AG04450 (cell line): ENCODE measurements at regions not wholly inside any gene's neighbourhood (a gene's known extent, or its start where the extent isn't known, plus 50 kb on each side); places are given as distances from the start of the nearest gene placed in this dataset.
A peak's percentile ranks its signal among the peaks of the same experiment; 100 is the strongest.

Source experiments
- CTCF ChIA-PET: fragments of 300-600, 350-600 bp; formaldehyde crosslinking; extraction: SDS; loops from one replicate; lab custom pipeline; 2022; ENCODE audit warnings: antibody characterized with exemption, inconsistent platforms; lab: Charles Lee
- POLR2A ChIA-PET: fragments of 350-600 bp; formaldehyde crosslinking; extraction: SDS; loops from one replicate; lab custom pipeline; 2021; ENCODE audit warnings: antibody characterized with exemption, inconsistent platforms; lab: Yijun Ruan, JAX
- DNase-seq: peaks from one replicate; pipeline ENCODE4 v3.0.0-alpha.2; 2011; ENCODE audit warnings: low read depth, low spot score
- H3K27ac ChIP-seq: one replicate; pipeline ENCODE4 v1.5.1; 2012; ENCODE audit warnings: low read depth, low read length, control low read depth
- H3K27me3 ChIP-seq: one replicate; pipeline ENCODE4 v1.6.0; 2012; ENCODE audit warnings: low read length; ENCODE audit not compliant: control insufficient read depth, insufficient read depth
- H3K4me3 ChIP-seq: 2 replicates; pipeline ENCODE4 v1.5.1; 2011; ENCODE audit warnings: mild to moderate bottlenecking, low read depth, low read length, control low read depth
- H3K9me3 ChIP-seq: 2 replicates; pipeline ENCODE4 v1.5.1; 2012; ENCODE audit warnings: low read length; ENCODE audit not compliant: control insufficient read depth, insufficient read depth
- TF ChIP-seq, protein P1 (sequence below): IDR thresholded peaks from 2 replicates; pipeline ENCODE4 v1.5.1; 2011; ENCODE audit warnings: low read depth, low read length, control low read depth, inconsistent platforms

DNA sequence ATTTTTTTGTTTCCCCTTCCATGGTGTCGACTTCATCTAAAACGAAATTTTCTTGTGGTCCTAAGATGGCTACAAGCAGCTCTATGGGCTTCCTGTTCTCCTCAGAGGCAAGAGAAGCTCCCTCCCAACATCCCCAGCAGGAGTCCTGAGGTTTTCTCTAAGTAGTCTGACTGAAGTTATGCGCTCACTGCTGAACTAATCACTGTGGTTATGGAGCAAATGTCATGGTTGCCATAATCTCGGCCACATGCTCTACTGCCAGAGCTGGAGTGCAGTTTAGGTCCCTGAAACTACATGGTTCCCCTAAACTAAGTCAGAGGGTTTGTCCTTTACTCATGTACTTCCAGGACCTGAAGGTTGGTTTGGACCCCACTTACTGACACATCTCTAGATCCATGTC is 68.0 kb upstream of the MAMDC2 start:
- ChIA-PET CTCF (interaction anchor here (0.6 to 10.8 kb wide), 8 partner anchors 9 to 627 kb away, joined by 3 to 213 read pairs (median 4); no protein-coding TSS in a partner anchor), POLR2A (interaction anchor here (0.6 to 1.1 kb wide), 4 partner anchors 285 to 770 kb away, joined by 4 to 8 read pairs (median 6); no protein-coding TSS in a partner anchor)
- TF ChIP-seq, protein P1, sequence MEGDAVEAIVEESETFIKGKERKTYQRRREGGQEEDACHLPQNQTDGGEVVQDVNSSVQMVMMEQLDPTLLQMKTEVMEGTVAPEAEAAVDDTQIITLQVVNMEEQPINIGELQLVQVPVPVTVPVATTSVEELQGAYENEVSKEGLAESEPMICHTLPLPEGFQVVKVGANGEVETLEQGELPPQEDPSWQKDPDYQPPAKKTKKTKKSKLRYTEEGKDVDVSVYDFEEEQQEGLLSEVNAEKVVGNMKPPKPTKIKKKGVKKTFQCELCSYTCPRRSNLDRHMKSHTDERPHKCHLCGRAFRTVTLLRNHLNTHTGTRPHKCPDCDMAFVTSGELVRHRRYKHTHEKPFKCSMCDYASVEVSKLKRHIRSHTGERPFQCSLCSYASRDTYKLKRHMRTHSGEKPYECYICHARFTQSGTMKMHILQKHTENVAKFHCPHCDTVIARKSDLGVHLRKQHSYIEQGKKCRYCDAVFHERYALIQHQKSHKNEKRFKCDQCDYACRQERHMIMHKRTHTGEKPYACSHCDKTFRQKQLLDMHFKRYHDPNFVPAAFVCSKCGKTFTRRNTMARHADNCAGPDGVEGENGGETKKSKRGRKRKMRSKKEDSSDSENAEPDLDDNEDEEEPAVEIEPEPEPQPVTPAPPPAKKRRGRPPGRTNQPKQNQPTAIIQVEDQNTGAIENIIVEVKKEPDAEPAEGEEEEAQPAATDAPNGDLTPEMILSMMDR, result no peak
- DNase-seq, result no peak
- H3K27me3 ChIP-seq, result no peaks in the 10 kb centered on the region
- H3K9me3 ChIP-seq, result no peaks in the 10 kb centered on the region; the same call in 1 of the 2 replicates
- peak overlapping the region; percentile 96 for H3K27ac ChIP-seq
- H3K4me3 ChIP-seq, result no peak overlapping the region

DNA sequence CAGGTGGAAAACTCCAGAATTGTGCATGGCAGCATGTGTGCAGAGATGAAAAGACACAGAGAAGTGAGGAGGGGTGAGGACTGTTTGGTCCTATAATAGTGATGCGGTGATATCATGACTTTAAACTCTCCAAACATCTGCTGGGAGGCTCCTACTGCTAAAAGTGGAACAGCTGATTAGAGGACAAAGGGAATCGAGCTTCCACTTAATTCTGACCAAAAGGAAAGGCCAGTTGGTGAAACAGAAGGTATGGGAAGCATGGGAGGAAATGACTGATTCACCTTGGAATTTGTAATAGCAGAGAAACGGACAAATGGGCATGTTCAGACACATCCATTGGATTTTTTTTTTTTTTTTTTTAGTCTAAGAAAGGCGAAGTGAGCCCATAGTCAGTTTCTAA is 67.5 kb upstream of the MAMDC2 start:
- ChIA-PET POLR2A (interaction anchor here (0.6 to 1.1 kb wide), 6 partner anchors 44 to 770 kb away, joined by 3 to 8 read pairs (median 5); no protein-coding TSS in a partner anchor), CTCF (interaction anchor here (0.6 to 10.8 kb wide), 7 partner anchors 8 to 627 kb away, joined by 3 to 213 read pairs (median 4); no protein-coding TSS in a partner anchor)
- no peaks in the 10 kb centered on the region for H3K27me3 ChIP-seq
- no peak overlapping the region for H3K4me3 ChIP-seq
- TF ChIP-seq, protein P1, result no peak
- no peaks in the 10 kb centered on the region; the same call in 1 of the 2 replicates for H3K9me3 ChIP-seq
- DNase-seq, result peak; percentile 94
- peak overlapping the region; percentile 96 for H3K27ac ChIP-seq

DNA sequence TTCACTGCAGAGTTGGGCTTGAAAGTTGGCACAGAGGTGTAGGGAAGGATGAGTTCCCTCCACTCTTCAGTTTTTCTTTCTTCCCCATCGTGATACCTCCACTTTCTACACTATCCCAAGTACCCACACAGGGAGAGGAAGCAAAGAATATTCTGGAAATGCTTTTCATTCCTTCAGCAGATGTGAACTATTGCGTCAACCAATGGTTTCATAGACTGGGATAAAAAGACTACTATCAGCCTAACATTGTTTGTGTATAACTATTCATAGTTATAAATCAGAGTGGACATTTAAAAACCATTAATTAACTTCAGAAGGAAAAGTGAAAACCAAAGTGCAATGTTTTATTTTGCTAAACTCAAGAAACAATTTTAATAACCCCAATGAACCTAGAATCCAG is 63.6 kb upstream of the MAMDC2 start:
- Histone ChIP-seq H3K27ac (no peak overlapping the region), H3K4me3 (no peak overlapping the region), H3K9me3 (no peaks in the 10 kb centered on the region; the same call in 1 of the 2 replicates), H3K27me3 (no peaks in the 10 kb centered on the region)
- TF ChIP-seq, protein P1, result no peak
- DNase-seq, result no peak
- ChIA-PET POLR2A (no interaction called here), CTCF (no interaction called here)

DNA sequence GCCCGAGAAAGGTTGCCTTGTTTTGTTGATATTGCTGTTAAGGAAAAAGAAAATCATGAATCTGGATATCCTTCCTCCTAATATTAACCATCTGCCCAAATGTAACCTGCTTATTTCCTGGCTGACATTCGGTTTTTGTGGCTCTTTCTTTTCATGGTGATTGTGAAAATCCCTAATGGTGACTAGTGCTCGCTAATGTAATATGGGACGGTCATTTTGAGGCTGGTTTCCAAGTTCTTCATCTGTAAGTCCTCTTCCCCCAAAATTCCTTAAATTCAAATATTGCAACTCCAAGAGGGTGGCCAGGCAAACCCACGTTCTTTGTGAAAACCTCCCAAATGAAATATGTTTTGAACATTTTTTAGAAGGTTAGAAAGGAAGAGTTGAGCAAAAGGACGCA is 63.1 kb upstream of the MAMDC2 start:
- H3K4me3 ChIP-seq, result no peak overlapping the region
- no peaks in the 10 kb centered on the region; the same call in 1 of the 2 replicates for H3K9me3 ChIP-seq
- H3K27me3 ChIP-seq, result no peaks in the 10 kb centered on the region
- ChIA-PET POLR2A (no interaction called here), CTCF (interaction anchor here (1.5 to 2.1 kb wide), 2 partner anchors 9 to 131 kb away, joined by 7 to 10 read pairs; no protein-coding TSS in a partner anchor)
- TF ChIP-seq, protein P1, result no peak
- H3K27ac ChIP-seq, result no peak overlapping the region
- DNase-seq, result no peak

DNA sequence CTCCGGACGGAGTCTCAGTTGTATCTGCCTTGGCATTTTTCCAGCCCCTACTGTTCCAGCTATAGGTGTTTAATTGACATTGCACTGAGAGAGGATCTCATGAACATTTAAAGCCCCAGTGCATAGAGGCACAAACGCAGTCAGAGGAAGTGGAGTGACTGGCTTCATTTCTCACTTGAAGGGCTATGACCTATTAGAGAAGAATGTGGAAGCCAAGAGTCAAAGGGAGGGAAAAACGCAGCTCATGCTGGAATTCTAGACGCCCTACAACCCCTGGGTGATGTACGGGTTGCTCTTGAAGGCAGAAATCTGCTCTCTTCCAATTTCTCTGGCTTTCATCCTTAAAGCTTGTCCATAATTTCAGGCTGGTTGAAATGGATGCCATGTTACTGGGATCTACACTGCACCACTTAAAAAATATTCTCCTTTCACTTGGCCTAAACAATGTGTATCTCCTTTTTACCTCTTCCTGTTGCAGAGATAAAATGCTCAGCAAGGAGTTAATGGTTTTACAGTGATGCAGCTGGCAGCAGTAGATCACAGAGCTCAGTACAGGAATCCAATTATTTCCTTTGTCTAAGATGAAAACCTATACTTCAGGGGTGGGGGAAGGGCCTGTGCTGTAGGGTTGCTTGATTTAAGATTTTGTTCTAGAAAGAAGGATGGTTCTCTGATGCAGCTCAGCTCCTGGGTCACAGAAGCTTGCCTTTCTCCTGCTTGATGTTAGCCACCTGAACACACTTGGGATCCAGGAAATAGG is 61.8 kb upstream of the MAMDC2 start:
- Histone ChIP-seq H3K27ac (no peak overlapping the region), H3K27me3 (no peaks in the 10 kb centered on the region), H3K4me3 (no peak overlapping the region), H3K9me3 (no peaks in the 10 kb centered on the region; the same call in 1 of the 2 replicates)
- ChIA-PET CTCF (interaction anchor here (1.0 to 2.1 kb wide), 4 partner anchors 10 to 132 kb away, joined by 6 to 10 read pairs (median 8); no protein-coding TSS in a partner anchor), POLR2A (no interaction called here)
- DNase-seq, result no peak
- TF ChIP-seq, protein P1, result no peak
